ENCODE measurements at regions not wholly inside any gene's neighbourhood (a gene's known extent, or its start where the extent isn't known, plus 50 kb on each side); places are given as distances from the start of the nearest gene placed in this dataset.

DNA sequence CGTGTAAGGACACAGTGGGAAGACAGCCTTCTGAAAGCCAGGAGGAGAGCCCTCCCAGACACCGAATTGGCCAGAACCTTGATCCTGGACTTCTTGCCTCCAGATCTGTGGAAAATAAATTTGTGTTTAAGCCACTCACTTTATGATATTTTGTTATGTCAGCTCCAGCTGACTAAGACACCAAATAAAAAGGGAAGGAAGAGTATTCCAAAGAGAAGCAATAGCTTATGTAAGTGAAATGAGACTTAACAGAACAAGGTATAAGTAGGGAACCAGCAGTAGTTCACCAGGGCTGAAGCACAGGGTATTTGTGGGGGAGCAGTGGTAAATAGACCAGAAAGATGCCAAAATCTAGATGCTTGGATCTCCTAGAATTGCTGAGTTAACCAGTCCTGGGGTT lies 94.2 kb upstream of the WLS start:
- H3K27ac ChIP-seq (ENCODE audit: low read depth, low read length), result no peak overlapping the region
- no peak overlapping the region for H3K56ac ChIP-seq (replicated peaks; ENCODE audit: insufficient read length, low read depth, low read length)
- H2AFZ ChIP-seq (ENCODE audit: low read length), result no peak overlapping the region
- 83% methylated on average over 2 of the region's 2 CpGs; no CpG with 5 or more reads in 1 of the 2 experiments for WGBS, 2 experiments (ENCODE audit: extremely low coverage in 1 of 2, insufficient coverage in 1 of 2, insufficient read length in 1 of 2, insufficient replicate concordance in 2 of 2, low coverage in 1 of 2, low lambda C conversion rate in 2 of 2, missing lambda C conversion rate in 1 of 2)
- H4K8ac ChIP-seq (ENCODE audit: extremely low read depth, insufficient read depth, low read length), result no peak overlapping the region
- H3K79me1 ChIP-seq (ENCODE audit: low read depth, low read length), result no peaks in the 10 kb centered on the region
- H2BK5ac ChIP-seq (ENCODE audit: low read depth, low read length), result no peak overlapping the region
- FAIRE-seq (no peak), DNase-seq (ENCODE audit: low read depth in 1 of 2, low spot score in 2 of 2) (no peak)
- H3K23ac ChIP-seq (ENCODE audit: insufficient read length), result no peak overlapping the region
- ChIA-PET POLR2A (ENCODE audit: partially characterized antibody) (no interaction called here), CTCF (ENCODE audit: partially characterized antibody) (interaction anchor here (0.6 to 10.3 kb wide), 5 partner anchors 18 to 459 kb away, joined by 3 to 154 read pairs (median 4); no protein-coding TSS in a partner anchor)
- H2BK20ac ChIP-seq (ENCODE audit: low read length), result no peak overlapping the region
- no peak overlapping the region for H3K4me3 ChIP-seq (ENCODE audit: extremely low read depth in 1 of 4, insufficient read depth in 2 of 4, low read depth in 3 of 4, low read length in 4 of 4)
- H2BK120ac ChIP-seq (replicated peaks; ENCODE audit: low read depth, low read length), result no peak overlapping the region
- no peak overlapping the region for H4K5ac ChIP-seq (ENCODE audit: insufficient read length, low read depth, low read length)
- H3K4me1 ChIP-seq (replicated peaks in 1 of 4; ENCODE audit: control insufficient read depth in 3 of 4, insufficient read depth in 4 of 4, low read length in 3 of 4), result no peaks in the 10 kb centered on the region
- no peak overlapping the region for H3K18ac ChIP-seq (ENCODE audit: extremely low read depth, low read length)
- no peaks in the 10 kb centered on the region for H3K23me2 ChIP-seq (ENCODE audit: low read depth, low read length)
- H3K36me3 ChIP-seq (ENCODE audit: control insufficient read depth in 2 of 4, insufficient read depth in 4 of 4, low read length in 3 of 4), result no peaks in the 10 kb centered on the region
- no peak overlapping the region for H3K4me2 ChIP-seq (ENCODE audit: insufficient read depth in 1 of 2, low read depth in 2 of 2, low read length in 2 of 2)
- H3K9me3 ChIP-seq (ENCODE audit: insufficient read depth in 2 of 2, low read depth in 1 of 2, low read length in 1 of 2), result no peaks in the 10 kb centered on the region
- peaks cover 0 to 2% of the 10 kb centered on the region in 2 experiments for H4K20me1 ChIP-seq (replicated peaks in 1 of 2; ENCODE audit: control insufficient read depth in 1 of 2, insufficient read depth in 2 of 2, low read length in 2 of 2)
- H3K27me3 ChIP-seq (replicated peaks in 1 of 4; ENCODE audit: control insufficient read depth in 3 of 4, extremely low read depth in 1 of 4, insufficient read depth in 3 of 4, low read length in 3 of 4), result no peaks in the 10 kb centered on the region; a peak in 1 of 7 replicates
- no peaks in the 10 kb centered on the region for H3K79me2 ChIP-seq (ENCODE audit: control insufficient read depth in 1 of 2, insufficient read depth in 2 of 2, low read length in 2 of 2)
- no peak overlapping the region for H3K14ac ChIP-seq (ENCODE audit: insufficient read length)
- H2BK15ac ChIP-seq (ENCODE audit: low read length), result no peak overlapping the region
- H3K9ac ChIP-seq (replicated peaks in 1 of 4; ENCODE audit: extremely low read depth in 1 of 4, low read depth in 3 of 4, low read length in 3 of 4), result no peak overlapping the region
- no peak overlapping the region for H4K91ac ChIP-seq (replicated peaks; ENCODE audit: insufficient read length, low read length)
- no peak for TF ChIP-seq KDM4A (IDR thresholded peaks at IDR 0.05; ENCODE audit: low read depth, low read length, severe bottlenecking)
- no peak for TF ChIP-seq NRF1 (IDR thresholded peaks at IDR 0.05; ENCODE audit: low read depth, low read length)
- no peak for TF ChIP-seq TBP (IDR thresholded peaks at IDR 0.05; ENCODE audit: low read depth, low read length)
- TF ChIP-seq BCL11A (IDR thresholded peaks at IDR 0.05; ENCODE audit: low read depth in 2 of 2, low read length in 2 of 2), result no peak
- no peak for TF ChIP-seq RNF2 (IDR thresholded peaks at IDR 0.05; ENCODE audit: borderline replicate concordance, low read depth, low read length, missing control alignments, poor library complexity, severe bottlenecking)
- TF ChIP-seq, protein P1, sequence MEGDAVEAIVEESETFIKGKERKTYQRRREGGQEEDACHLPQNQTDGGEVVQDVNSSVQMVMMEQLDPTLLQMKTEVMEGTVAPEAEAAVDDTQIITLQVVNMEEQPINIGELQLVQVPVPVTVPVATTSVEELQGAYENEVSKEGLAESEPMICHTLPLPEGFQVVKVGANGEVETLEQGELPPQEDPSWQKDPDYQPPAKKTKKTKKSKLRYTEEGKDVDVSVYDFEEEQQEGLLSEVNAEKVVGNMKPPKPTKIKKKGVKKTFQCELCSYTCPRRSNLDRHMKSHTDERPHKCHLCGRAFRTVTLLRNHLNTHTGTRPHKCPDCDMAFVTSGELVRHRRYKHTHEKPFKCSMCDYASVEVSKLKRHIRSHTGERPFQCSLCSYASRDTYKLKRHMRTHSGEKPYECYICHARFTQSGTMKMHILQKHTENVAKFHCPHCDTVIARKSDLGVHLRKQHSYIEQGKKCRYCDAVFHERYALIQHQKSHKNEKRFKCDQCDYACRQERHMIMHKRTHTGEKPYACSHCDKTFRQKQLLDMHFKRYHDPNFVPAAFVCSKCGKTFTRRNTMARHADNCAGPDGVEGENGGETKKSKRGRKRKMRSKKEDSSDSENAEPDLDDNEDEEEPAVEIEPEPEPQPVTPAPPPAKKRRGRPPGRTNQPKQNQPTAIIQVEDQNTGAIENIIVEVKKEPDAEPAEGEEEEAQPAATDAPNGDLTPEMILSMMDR (IDR thresholded peaks at IDR 0.05; ENCODE audit: control extremely low read depth in 1 of 3, insufficient read depth in 1 of 3, low read depth in 1 of 3, low read length in 3 of 3), result no peak
- TF ChIP-seq CBX5 (IDR thresholded peaks at IDR 0.05; ENCODE audit: low read depth, low read length), result no peak
- no peak for TF ChIP-seq KDM5A (IDR thresholded peaks at IDR 0.05; ENCODE audit: low read length)
- TF ChIP-seq, protein P2, sequence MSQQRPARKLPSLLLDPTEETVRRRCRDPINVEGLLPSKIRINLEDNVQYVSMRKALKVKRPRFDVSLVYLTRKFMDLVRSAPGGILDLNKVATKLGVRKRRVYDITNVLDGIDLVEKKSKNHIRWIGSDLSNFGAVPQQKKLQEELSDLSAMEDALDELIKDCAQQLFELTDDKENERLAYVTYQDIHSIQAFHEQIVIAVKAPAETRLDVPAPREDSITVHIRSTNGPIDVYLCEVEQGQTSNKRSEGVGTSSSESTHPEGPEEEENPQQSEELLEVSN (IDR thresholded peaks at IDR 0.05), result no peak
- no peak for TF ChIP-seq GABPA (IDR thresholded peaks at IDR 0.05; ENCODE audit: borderline replicate concordance, insufficient read depth, low read length)
- no peak for TF ChIP-seq GTF2F1 (IDR thresholded peaks at IDR 0.05; ENCODE audit: borderline replicate concordance, low read depth, low read length)
- H2AK5ac ChIP-seq (ENCODE audit: low read depth, low read length), result no peak overlapping the region
- no peak overlapping the region for H2BK12ac ChIP-seq (ENCODE audit: low read depth, low read length)
- no peak overlapping the region for H3K4ac ChIP-seq (replicated peaks; ENCODE audit: insufficient read length, low read depth, low read length)
